Stimulated activated CD4-positive, alpha-beta T cell treated with anti-CD3 and anti-CD28 coated beads, Interleukin-1b, Interleukin-23, amount 100 ng/mL, for 24 hours (primary cell): ENCODE measurements at regions not wholly inside any gene's neighbourhood (a gene's known extent, or its start where the extent isn't known, plus 50 kb on each side); places are given as distances from the start of the nearest gene placed in this dataset.
"Not testable (repeated sequence)": the region's sequence is repeated elsewhere in the genome, so short reads cannot be mapped to it uniquely, and the experiment has no call there.

ENCODE experiments used
- DNase-seq, 4 experiments: peaks; one replicate each; pipeline ENCODE4 v3.0.0-alpha.2; 2020; ENCODE audit warnings: low read depth in 4 of 4, low spot score in 1 of 4

DNA sequence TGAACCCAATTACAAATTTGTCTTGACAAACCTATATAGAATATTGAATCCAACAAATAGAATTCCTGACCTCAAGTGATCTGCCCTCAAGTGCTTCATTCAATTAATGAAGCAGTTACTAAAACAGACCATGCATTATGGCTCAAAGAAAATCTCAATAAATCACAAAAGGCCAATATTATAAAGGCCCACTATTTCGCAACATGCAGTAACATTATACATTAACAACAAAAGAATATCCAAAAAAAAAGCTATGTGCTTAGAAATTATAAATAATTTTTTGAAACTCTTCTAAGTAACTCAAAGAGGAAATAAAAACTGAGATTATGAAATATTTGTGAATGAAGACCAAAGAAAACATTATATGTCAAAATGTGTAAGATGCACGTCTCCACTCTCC lies 177.7 kb downstream of the ZNF674 start:
- no peak for DNase-seq

DNA sequence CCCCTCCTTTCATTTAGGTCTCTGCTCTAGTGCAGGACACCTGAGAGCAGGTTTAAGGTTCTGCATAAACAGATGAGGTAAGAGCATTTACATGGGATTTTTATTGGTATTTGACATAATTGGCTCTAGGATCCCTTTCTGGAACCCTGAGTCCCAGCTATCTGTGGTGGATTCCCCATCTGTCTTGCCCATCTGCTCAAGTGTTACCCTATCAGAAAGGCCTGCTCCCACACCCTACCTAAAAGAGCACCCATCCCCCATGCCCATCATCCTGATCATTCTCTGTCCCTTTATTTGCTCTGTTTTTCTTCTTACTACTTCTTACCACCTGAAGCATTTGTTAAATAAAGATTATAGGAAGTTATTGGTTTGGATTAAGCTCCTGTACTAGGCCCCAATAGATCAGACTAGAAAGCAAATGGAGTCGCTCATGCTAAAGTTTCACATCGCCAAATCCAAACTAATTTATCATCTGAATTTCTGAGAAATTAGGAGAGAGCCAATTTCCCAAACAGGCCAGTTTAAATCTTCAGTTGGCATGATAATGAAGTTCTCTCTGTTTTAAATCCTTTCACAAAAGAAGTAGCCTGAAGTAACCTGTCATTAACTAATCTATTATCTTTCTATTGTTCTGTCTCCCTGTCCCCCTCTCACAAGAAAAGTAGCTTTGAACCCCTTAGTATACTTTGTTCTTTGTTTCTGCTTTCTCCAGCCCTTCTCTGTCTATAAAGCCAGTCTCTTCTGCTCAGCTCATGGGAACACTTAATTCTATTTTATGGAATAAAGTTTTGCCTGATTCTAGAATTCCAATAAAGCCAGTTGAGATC lies 178.6 kb downstream of the ZNF674 start:
- no peak for DNase-seq

DNA sequence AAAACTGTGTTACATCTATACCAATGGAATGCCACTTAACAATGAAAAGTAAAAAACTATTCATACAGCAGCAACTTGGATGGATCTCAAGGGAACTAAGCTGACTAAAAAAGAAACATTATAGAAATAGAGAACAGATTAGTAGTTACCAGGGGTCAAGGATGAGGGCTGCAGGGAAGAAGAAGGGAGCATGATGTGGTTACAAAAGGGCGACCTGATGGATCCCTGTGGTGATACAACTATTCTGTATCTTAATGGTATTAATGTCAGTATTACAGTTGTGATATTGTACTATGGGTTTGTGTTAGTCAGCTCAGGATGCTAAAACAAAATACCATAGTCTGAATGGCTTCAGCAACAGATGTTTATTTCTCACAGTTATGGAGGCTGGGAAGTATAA lies 190.7 kb downstream of the ZNF674 start:
- DNase-seq: no peak

DNA sequence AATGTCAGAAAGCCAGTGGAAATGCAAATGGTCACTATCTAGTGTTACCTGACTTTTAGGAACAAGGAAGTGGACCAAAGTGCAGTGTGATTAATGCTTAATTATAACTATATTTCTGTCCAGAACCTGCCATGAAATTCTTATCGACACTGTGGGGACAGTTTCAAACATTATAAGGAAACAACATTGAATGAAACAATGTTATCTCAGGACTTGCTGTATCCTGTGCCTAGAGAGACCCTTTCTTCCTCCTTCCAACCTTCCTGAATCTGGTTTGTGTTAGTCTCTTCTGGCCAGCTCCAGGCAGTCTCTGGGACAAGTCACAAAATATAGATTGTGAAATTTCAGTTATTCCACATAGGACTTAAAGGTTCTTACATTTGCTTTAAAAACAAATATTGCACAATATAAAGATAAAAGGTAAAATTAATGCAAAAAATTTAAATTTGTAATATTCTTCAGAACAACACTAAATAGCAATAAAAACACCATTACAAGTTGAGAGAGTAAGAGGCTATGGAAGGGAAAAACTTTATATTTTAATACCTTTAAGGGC lies 203.4 kb downstream of the ZNF674 start:
- DNase-seq: no peak

DNA sequence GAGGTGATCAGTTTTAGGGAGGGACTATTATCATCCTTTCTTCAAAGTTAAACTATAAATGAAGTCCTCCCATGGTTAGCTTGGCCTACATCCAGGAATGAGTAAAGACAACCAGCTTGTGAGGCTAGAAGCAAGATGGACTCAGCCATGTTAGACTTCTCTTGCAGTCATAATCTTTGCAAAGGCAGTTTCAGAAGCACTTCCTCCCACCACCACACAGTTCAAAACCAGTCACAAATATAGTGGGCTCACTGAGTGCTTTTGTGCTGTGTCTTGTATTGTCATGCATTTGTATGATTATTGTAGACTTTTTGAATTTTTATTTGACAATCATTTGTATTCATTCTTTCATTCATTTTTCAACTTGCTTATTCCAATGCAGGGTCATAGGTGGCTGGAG lies 204.5 kb downstream of the ZNF674 start:
- no peak for DNase-seq

DNA sequence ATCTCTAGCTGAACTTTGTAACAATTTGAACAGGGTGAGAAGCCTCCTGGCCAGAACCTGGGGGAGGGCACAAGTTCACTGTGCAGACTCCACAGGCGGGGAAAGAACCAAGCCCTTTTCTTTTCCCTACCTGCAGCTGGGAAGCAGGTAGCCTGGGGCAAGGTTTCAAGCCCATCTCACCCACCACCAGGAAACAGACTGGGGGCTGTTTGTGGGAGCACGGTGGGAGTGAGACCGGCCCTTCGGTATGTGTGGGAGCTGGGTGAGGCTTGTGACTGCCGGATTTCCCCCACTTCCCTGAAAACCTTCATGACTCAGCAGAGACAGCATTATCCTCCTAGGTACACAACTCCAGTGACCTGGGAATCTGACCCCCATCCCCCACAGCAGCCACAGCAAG lies 211.7 kb downstream of the ZNF674 start:
- DNase-seq: no peak

DNA sequence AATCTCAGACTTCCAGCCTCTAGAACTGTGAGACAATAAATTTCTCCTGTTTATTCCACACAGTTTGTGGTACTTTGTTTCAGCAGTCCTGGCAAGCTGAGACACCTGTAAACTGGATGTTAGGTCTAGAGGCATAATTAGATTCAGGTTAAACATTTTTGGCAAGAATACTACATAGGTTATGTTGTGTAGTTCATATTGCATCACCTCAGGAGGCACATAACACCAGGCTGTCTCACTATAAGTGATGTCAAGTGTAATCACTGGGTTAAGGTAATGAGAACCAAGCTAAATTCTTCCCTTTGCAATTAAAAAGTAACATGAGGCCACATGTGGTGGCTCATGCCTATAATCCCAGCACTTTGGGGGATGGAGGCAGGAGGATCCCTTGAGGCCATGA lies 214.2 kb downstream of the ZNF674 start:
- no peak for DNase-seq

DNA sequence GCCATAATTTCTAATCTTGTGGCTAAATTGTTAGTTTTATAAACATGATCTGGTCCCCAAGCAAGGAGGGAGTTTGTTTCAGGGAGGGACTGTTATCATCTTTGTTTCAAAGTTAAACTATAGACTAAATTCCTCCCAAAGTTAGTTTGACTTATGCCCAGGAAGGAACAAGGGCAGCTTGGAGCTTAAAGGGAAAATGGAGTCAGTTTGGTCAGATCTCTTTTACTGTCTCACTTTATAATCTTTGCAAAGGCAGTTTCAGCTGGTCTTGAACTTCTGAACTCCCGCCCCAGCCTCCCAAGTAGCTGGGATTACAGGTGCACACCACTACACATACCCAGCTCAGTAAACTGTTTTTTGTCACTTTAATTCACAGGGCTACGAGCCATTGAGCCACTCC lies 214.7 kb downstream of the ZNF674 start:
- DNase-seq: no peak

DNA sequence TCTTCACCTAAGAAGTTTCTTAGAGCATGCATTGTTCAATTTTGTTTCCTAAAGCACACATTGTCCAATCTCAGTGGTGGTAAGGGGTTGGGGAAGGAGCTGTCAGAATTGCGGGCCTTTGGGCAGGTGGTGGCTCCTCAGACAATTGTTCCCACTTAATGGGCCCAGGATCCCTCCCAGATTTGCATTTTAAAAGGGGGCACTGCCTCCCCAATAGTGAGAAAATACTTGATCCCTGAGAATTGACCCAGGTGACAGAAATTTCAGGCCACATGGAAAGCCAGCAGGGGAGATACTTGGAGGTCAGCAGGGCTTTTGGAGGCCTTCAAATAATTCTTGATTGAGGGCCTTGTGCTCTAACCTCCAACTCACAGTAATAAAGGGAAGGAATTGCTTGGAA lies 217.1 kb downstream of the ZNF674 start:
- DNase-seq: no peak

DNA sequence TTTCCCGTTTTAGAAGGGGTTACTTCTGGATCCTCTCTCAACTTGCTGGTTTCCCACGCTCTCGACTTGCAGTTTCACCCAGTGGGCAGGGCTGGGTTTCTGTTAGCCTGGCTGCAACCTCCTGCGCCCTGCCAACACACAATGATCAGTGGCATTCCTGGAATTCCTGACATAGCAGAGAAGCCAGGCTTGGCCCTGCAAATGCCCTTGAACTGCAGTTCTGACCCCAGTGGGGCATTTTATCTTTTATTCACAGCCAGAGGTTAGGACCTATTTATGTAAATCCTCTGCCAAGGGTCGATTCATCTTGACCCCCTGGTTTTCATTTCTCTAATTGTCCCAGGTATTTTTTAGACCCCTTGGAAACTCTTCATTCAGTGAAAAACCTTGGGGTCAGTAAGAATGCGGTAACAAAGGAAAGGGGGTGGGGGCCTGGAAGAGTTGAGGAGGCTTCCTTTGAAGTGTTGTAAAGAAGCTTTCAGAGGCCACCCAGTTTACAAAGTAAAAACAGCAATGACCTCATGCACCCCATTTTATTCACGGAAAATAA lies 217.6 kb downstream of the ZNF674 start:
- no peak for DNase-seq

DNA sequence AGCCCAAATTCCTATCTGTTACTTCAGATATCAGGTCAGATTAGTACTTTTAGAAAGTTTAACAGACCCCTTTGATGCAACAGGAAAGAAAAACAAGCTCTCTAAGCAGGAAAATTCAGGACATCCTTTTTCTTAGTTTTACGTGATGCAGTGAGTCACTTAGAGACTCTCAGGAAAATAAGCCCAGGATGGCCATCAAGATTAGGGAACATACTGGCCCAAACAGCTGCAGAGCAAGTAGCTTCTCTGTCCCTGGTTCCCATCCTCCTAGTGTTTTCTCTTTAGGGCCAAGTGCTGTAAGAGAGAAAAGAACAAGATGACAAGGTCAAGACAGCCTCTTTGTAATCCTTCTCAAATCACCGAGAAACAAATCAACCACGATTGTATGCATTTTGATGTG lies 219.1 kb downstream of the ZNF674 start:
- DNase-seq: no peak

DNA sequence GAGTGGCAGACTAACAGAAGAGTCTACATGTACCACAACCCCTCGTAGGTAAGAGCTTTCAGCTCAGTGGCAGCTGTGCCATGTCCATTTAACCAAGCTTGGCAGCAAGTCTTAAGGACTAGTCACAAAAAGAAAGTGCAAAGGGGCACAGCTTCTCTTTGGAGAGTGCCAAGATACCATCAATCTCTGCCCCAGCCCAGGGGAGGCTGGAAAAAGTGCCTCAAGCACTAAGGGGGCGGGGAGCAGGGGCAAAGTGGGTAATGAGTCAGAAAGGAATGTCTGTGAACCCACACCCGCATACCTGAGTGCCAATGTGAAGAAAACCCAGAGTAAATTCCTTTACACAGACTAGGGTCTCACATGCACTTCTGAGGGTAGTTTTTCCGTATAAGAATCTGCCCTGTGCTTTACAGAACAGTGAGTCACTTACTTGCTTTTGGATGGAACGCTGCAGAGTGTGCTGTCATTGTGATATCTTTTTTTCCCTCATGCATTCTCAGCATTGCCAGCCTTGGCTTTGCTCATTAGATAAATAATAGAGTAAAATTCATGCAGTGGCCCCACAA lies 219.8 kb downstream of the ZNF674 start:
- peak in 2 of 4 experiments; percentile 40 to 53 for DNase-seq

DNA sequence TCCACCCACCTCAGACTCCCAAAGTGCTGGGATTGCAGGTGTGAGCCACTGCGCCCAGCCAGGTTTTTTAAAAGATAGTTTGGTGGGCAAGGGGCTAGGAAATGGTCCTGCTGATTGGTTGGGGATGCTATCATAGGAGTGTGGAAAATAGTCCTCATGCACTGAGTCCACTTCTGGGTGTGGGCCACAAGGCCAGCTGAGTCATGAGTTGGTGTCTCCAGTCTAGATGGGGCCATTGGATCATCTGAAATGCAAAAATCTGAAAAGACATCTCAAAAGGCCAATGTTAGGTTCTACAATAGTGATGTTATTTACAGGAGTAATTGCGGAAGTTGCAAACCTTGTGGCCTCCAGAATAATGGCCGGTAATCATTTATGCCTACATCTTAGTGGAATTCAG lies 221.1 kb downstream of the ZNF674 start:
- no peak for DNase-seq

DNA sequence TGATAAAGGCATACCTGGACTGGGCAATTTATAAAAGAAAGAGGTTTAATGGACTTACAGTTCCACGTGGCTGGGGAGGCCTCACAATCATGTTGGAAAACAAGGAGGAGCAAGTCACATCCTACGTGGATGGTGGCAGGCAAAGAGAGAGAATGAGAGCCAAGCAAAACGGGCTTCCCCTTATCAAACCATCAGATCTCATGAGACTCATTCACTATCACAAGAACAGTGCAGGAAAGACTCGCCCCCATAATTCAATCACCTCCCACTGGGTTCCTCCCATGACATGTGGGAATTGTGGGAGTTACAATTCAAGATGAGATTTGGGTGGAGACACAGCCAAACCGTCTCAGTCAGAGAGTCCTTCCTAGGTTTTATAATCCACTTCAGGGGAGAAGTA lies 222.3 kb downstream of the ZNF674 start:
- not testable (repeated sequence) for DNase-seq

DNA sequence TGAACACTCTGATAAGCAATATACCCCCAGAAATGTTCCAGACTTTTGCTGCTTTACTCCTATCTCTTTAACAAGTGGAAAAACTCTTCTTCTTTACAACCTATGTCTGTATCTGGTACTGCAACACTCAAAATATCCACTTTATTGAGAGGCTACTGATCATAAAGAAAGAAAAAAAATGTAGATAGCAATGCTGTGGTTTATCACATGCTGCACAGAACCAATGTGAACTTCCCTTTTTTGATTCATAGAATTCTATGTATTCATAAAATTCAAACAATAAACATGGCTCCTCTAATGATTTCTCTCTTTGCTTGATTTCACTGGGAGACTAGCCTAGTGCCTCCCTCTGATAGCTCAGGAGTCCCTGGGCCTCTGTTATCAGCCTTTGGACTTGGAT lies 223.5 kb downstream of the ZNF674 start:
- DNase-seq: no peak

DNA sequence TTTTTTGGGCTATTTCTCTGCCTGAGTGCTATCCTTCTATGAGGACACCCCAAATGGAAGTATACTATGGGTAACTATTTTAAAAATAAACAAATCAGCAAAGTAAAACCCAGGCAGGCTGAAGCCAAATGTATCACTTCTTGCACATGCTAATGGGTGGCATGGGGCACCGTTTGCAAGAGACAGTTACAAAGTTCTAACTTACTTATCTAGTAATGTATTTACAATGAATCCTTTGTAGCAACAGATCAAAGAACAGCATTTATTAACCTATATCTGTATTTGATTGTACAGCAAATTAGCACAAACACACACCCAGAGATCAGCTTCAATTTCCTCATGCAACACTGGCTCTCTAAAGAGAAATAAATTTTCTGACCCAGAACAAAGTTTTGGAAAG lies 225.5 kb downstream of the ZNF674 start:
- no peak for DNase-seq

DNA sequence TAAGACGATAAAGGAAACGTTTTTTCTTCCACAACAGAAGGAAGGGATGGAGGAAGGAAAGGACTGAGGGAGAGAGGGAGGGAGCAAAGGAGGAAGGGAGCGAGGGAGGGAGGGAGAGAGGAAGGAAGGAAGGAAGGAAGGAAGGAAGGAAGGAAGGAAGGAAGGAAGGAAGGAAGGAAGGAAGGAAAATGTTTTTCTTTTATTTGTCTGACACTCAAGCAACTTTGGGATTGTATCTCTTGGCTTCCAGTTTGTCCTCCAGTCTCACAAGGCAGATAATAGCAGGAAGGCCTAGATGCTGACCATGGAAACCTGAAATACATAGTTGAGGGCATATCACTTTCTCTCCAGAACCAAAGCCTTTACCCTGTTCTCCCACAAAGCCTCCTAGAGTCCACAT lies 226.7 kb downstream of the ZNF674 start:
- DNase-seq: no peak

DNA sequence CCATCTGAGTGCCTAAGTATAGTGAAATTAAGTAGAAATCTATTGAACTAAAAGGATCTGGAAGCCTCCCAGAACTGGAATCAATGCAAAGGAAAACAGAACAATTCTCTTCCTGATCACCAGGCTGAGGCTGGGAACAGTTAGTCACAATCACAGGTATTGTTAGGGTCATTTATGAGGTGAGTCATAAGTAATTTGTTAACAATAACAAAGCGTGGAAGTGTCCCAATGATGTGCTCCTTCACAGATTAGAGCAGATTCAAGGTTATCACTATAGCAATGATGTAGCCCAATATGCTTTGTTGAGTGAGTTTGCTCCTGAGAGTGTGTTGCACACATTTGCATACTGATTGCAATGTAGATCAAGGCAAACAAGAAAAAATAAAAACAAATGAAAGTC lies 228.1 kb downstream of the ZNF674 start:
- no peak for DNase-seq

DNA sequence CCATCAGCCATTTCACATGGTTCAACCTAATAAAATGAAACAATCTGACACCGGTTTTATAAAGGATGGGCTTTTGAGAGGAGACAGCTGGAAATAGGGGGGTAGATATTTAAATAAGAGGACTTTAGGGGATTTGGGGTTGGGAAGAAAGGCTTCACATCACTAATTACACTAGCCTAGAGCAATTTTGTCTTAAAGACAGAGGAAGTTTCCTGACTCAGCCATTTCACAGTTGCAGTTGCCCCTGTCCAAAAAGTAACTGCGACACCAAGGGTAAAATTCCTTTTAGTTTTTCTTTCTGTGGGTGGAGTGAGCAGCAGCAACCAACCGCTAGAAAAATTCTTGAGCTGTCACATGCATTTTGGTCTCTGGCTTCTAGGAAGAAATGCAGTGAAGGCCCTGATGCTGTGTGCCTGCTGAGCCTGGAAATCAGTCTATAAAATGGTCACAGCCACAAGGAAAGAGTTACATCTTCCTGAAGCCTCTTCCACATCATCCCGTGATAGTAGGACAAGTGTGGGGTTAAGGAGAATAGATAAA lies 233.6 kb downstream of the ZNF674 start:
- DNase-seq: no peak

DNA sequence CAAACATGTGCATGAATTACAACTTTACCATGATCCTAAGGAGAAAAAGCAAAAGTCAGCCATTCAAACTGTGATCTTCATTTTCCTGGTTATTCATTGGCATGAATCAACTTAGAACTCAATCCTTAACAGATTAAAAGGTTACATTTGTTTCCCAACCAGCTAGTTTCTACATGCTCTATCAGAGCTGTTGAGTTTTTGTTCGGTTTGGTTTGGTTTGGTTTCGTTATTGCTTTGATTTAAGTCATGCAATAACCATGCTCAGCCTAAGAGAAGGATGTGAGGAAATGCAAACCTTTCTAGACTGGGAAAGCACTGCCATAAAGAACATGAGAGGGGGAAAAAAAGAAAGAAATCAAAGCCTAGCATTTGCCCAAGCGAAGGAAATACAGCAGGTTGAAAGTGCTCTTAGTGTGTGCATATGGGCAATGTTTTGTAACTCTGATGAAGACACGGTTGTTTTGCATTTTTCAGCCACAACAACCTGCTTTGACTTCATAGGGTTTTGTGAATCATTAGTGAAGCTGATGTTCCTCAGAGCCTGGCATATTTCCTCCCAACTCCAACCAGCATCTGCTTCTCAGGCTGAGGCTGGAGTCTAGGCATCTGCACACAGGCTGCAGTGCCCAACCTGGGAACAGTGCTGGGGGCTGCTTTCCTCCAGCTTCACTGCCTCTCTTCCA lies 234.3 kb downstream of the ZNF674 start:
- DNase-seq: no peak

DNA sequence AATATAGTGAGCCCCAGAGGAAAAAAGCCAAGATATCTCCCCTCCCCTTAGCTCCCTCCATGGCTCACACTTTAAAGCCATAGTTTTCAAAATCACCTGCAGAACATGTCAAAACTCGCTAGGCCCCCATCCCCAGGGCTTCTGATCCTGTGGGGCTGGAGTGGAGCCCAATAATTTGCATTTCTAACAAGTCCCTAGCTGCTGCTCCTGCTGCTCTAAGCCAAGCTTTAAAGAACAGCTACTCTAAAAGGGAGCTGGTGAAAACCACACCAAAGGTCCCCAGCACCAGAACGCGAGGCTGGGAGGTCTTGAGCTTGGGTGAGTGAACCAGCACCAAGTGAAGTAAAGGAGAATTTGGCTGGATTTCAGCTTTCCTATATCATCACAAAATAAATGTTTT lies 237.1 kb downstream of the ZNF674 start:
- DNase-seq: no peak

DNA sequence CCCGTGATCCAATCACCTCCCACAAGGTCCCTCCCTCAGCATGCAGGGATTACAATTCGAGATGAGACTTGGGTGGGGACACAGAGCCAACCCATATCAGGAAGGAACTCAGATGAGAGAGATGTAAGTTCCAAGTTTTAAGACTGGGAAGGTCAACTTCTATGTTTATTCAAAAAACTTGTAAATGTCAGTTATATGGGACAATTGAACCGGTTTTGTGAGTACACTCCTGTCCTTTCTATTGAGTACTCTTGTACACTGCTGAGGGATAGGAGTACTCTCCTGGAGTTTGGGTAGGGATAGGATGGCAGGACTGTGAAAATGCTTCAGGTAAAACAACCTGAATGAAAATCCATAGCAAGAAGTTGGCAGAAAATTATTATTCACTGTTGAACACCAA lies 239.1 kb downstream of the ZNF674 start:
- no peak for DNase-seq
